GM10248 (cell line): ENCODE measurements at regions not wholly inside any gene's neighbourhood (a gene's known extent, or its start where the extent isn't known, plus 50 kb on each side); places are given as distances from the start of the nearest gene placed in this dataset.
"Not testable (repeated sequence)": the region's sequence is repeated elsewhere in the genome, so short reads cannot be mapped to it uniquely, and the experiment has no call there.

Experiments
- CTCF ChIA-PET: fragments of 300-600 bp; sonication (Branson Sonifier 250); formaldehyde crosslinking; extraction: SDS; loops from one replicate; lab custom pipeline; 2021; ENCODE audit warnings: antibody characterized with exemption; lab: Yijun Ruan, JAX
- POLR2A ChIA-PET: fragments of 350-650 bp; sonication (Branson Sonifier 250); formaldehyde crosslinking; extraction: SDS; loops from one replicate; lab custom pipeline; 2020; ENCODE audit warnings: antibody characterized with exemption; lab: Yijun Ruan, JAX
- DNase-seq: peaks from one replicate; pipeline ENCODE4 v3.0.0; 2012; ENCODE audit errors: extremely low spot score
- CTCF ChIP-seq: IDR thresholded peaks from 2 replicates; pipeline ENCODE4 v1.5.1; 2012; ENCODE audit warnings: mild to moderate bottlenecking, low read depth; ENCODE audit errors: extremely low read depth, missing control alignments, control extremely low read depth

- CTCF ChIA-PET = interaction anchor here (1.0 kb wide), 1 partner anchor 47 kb away, joined by 4 read pairs; no protein-coding TSS in a partner anchor
- no peak for TF ChIP-seq CTCF
- no peak for DNase-seq
- POLR2A ChIA-PET = no interaction called here
Measured at GRCh38 chr6:15816661-15817060, 153.8 kb upstream of the DTNBP1 start.

GRCh38 chr6:15813698-15814097 is 150.9 kb upstream of the DTNBP1 start:
- DNase-seq, POLR2A ChIA-PET: not testable (repeated sequence)
- CTCF ChIA-PET = interaction anchor here (1.2 kb wide), 1 partner anchor 24 kb away, joined by 3 read pairs; no protein-coding TSS in a partner anchor

- DNase-seq = no peak
- ChIA-PET CTCF (interaction anchor here (1.5 to 1.7 kb wide), 3 partner anchors 10 to 22 kb away, joined by 5 read pairs; no protein-coding TSS in a partner anchor), POLR2A (no interaction called here)
- no peak for TF ChIP-seq CTCF
Measured at GRCh38 chr6:15811107-15811506, 148.3 kb upstream of the DTNBP1 start.

- CTCF ChIA-PET = interaction anchor here (1.2 to 1.7 kb wide), 4 partner anchors 10 to 40 kb away, joined by 3 to 5 read pairs (median 5); no protein-coding TSS in a partner anchor
- POLR2A ChIA-PET = no interaction called here
Measured at GRCh38 chr6:15810618-15811017, 147.8 kb upstream of the DTNBP1 start.

GRCh38 chr6:15809367-15809766 is 146.5 kb upstream of the DTNBP1 start:
- ChIA-PET CTCF (interaction anchor here (1.2 to 1.7 kb wide), 3 partner anchors 12 to 39 kb away, joined by 3 to 5 read pairs (median 5); no protein-coding TSS in a partner anchor), POLR2A (interaction anchor here (0.6 kb wide), 1 partner anchor 297 kb away, joined by 8 read pairs; no protein-coding TSS in a partner anchor)
- no peak for TF ChIP-seq CTCF
- DNase-seq = no peak

More at GRCh38 chr6:15810618-15811017, 147.8 kb upstream of the DTNBP1 start:
- no peak for TF ChIP-seq CTCF
- DNase-seq = no peak

GRCh38 chr6:15804164-15805154 is 141.6 kb upstream of the DTNBP1 start:
- TF ChIP-seq CTCF = no peak
- ChIA-PET POLR2A (no interaction called here), CTCF (interaction anchor here (0.8 kb wide), 1 partner anchor 10 kb away, joined by 3 read pairs; no protein-coding TSS in a partner anchor)
- DNase-seq = no peak
